Activated CD4-positive, CD25-positive, alpha-beta regulatory T cell treated with anti-CD3 and anti-CD28 coated beads, Interleukin-2, amount 50 U/mL, for 24 hours (primary cell): ENCODE measurements at regions not wholly inside any gene's neighbourhood (a gene's known extent, or its start where the extent isn't known, plus 50 kb on each side); places are given as distances from the start of the nearest gene placed in this dataset.
"Not testable (repeated sequence)": the region's sequence is repeated elsewhere in the genome, so short reads cannot be mapped to it uniquely, and the experiment has no call there.

Experiments
- ATAC-seq, 2 donors: fragments of 150-1000 bp; cut with Tn5 transposase; one replicate each; pipeline ENCODE4 v1.10.0; 2021; ENCODE audit warnings: mild to moderate bottlenecking in 1 of 2, moderate library complexity in 1 of 2

- no peak for ATAC-seq
Measured at GRCh38 chr3:166444336-166444735, 607.1 kb upstream of the BCHE start.

- no peak for ATAC-seq
Measured at GRCh38 chr3:166435469-166436057, 598.3 kb upstream of the BCHE start.

GRCh38 chr3:166433060-166433459 lies 595.8 kb upstream of the BCHE start:
- no peak for ATAC-seq

GRCh38 chr3:166425900-166426611 lies 588.8 kb upstream of the BCHE start:
- no peak for ATAC-seq

GRCh38 chr3:166425021-166425420 lies 587.8 kb upstream of the BCHE start:
- no peak for ATAC-seq

- ATAC-seq, result not testable (repeated sequence)
Measured at GRCh38 chr3:166423824-166424513, 586.7 kb upstream of the BCHE start.

- ATAC-seq, result no peak
Measured at GRCh38 chr3:166422556-166422955, 585.3 kb upstream of the BCHE start.

GRCh38 chr3:166420071-166420470 lies 582.8 kb upstream of the BCHE start:
- no peak for ATAC-seq

- ATAC-seq, result no peak
Measured at GRCh38 chr3:166405896-166406295, 568.7 kb upstream of the BCHE start.

GRCh38 chr3:166405465-166405864 lies 568.2 kb upstream of the BCHE start:
- ATAC-seq, result no peak

- ATAC-seq, result no peak
Measured at GRCh38 chr3:166390303-166390702, 553.1 kb upstream of the BCHE start.

GRCh38 chr3:166388321-166388720 lies 551.1 kb upstream of the BCHE start:
- ATAC-seq, result no peak

GRCh38 chr3:166372571-166373106 lies 535.4 kb upstream of the BCHE start:
- no peak for ATAC-seq

- no peak for ATAC-seq
Measured at GRCh38 chr3:166367947-166368533, 530.8 kb upstream of the BCHE start.

GRCh38 chr3:166362698-166363097 lies 525.5 kb upstream of the BCHE start:
- ATAC-seq, result no peak

- ATAC-seq, result no peak
Measured at GRCh38 chr3:166360720-166361119, 523.5 kb upstream of the BCHE start.

- ATAC-seq, result no peak
Measured at GRCh38 chr3:166351461-166351860, 514.2 kb upstream of the BCHE start.

- no peak for ATAC-seq
Measured at GRCh38 chr3:166340604-166341266, 503.5 kb upstream of the BCHE start.

- ATAC-seq, result no peak
Measured at GRCh38 chr3:166324401-166324800, 487.2 kb upstream of the BCHE start.

- no peak for ATAC-seq
Measured at GRCh38 chr3:166322391-166322790, 485.2 kb upstream of the BCHE start.

GRCh38 chr3:166307756-166308350 lies 470.6 kb upstream of the BCHE start:
- ATAC-seq, result no peak

- ATAC-seq, result no peak
Measured at GRCh38 chr3:166304584-166304983, 467.4 kb upstream of the BCHE start.
